Nephron (organoid): ENCODE measurements at regions not wholly inside any gene's neighbourhood (a gene's known extent, or its start where the extent isn't known, plus 50 kb on each side); places are given as distances from the start of the nearest gene placed in this dataset.

Source experiments
- H3K27ac Mint-ChIP-seq, 3 experiments: 2 replicates each; pipeline ENCODE4 v1.8.0; 2020; ENCODE audit warnings: mixed read lengths in 3 of 3, mild to moderate bottlenecking in 2 of 3, moderate library complexity in 1 of 3
- H3K27me3 Mint-ChIP-seq: 2 replicates; pipeline ENCODE4 v1.8.0; 2021; ENCODE audit warnings: low read depth, mild to moderate bottlenecking, moderate library complexity, mixed read lengths
- H3K36me3 Mint-ChIP-seq: 2 replicates; pipeline ENCODE4 v1.8.0; 2020; ENCODE audit warnings: low read depth, mixed read lengths
- H3K4me1 Mint-ChIP-seq: 2 replicates; pipeline ENCODE4 v1.8.0; 2020; ENCODE audit warnings: mixed read lengths
- H3K4me3 Mint-ChIP-seq, 3 experiments: 2 replicates each; pipeline ENCODE4 v1.8.0; 2020; ENCODE audit warnings: mild to moderate bottlenecking in 3 of 3, mixed read lengths in 3 of 3, moderate library complexity in 2 of 3
- H3K9me3 Mint-ChIP-seq: 2 replicates; pipeline ENCODE4 v1.8.0; 2020; ENCODE audit warnings: mixed read lengths
- CTCF ChIP-seq, 3 experiments: fragments of 200-600 bp; sonication (generic); IDR thresholded peaks; one replicate each; pipeline ENCODE4 v1.5.0; 2021; ENCODE audit warnings: antibody characterized with exemption in 3 of 3; ENCODE audit not compliant: unreplicated experiment in 3 of 3

GRCh38 chr6:22117631-22118030 is 179.2 kb downstream of the PRL start:
- peaks cover 11% of the 10 kb centered on the region for H3K4me1 Mint-ChIP-seq
- H3K36me3 Mint-ChIP-seq, result peaks cover 46% of the 10 kb centered on the region
- H3K9me3 Mint-ChIP-seq, result no peaks in the 10 kb centered on the region
- no peak overlapping the region for H3K4me3 Mint-ChIP-seq
- TF ChIP-seq CTCF (IDR thresholded peaks at IDR 0.05; ENCODE audit: unreplicated experiment in 3 of 3), result no peak
- H3K27me3 Mint-ChIP-seq, result no peaks in the 10 kb centered on the region
- H3K27ac Mint-ChIP-seq, result no peak overlapping the region

GRCh38 chr6:22119500-22119899 is 177.3 kb downstream of the PRL start:
- peak overlapping the region in 1 of 3 experiments; percentile 42 for H3K27ac Mint-ChIP-seq
- peaks cover 11% of the 10 kb centered on the region for H3K4me1 Mint-ChIP-seq
- no peak for TF ChIP-seq CTCF (IDR thresholded peaks at IDR 0.05; ENCODE audit: unreplicated experiment in 3 of 3)
- H3K27me3 Mint-ChIP-seq, result no peaks in the 10 kb centered on the region
- H3K4me3 Mint-ChIP-seq, result no peak overlapping the region
- H3K36me3 Mint-ChIP-seq, result peaks cover 37% of the 10 kb centered on the region
- no peaks in the 10 kb centered on the region for H3K9me3 Mint-ChIP-seq

GRCh38 chr6:22124756-22125155 is 172.1 kb downstream of the PRL start:
- Mint-ChIP-seq H3K27ac (peak overlapping the region in 2 of 3 experiments; percentile 15 to 70), H3K36me3 (peaks cover 58% of the 10 kb centered on the region), H3K4me3 (no peak overlapping the region), H3K27me3 (no peaks in the 10 kb centered on the region), H3K9me3 (peaks cover 30% of the 10 kb centered on the region), H3K4me1 (peaks cover 11% of the 10 kb centered on the region)
- no peak for TF ChIP-seq CTCF (IDR thresholded peaks at IDR 0.05; ENCODE audit: unreplicated experiment in 3 of 3)

- Mint-ChIP-seq H3K27ac (no peak overlapping the region), H3K27me3 (no peaks in the 10 kb centered on the region), H3K9me3 (peaks cover 38% of the 10 kb centered on the region), H3K4me3 (no peak overlapping the region), H3K4me1 (peaks cover 10% of the 10 kb centered on the region), H3K36me3 (peaks cover 73% of the 10 kb centered on the region)
- TF ChIP-seq CTCF (IDR thresholded peaks at IDR 0.05; ENCODE audit: unreplicated experiment in 3 of 3), result no peak
Measured at GRCh38 chr6:22126910-22127309, 169.9 kb downstream of the PRL start.

- Mint-ChIP-seq H3K27ac (no peak overlapping the region), H3K4me3 (no peak overlapping the region), H3K36me3 (peaks cover 90% of the 10 kb centered on the region), H3K27me3 (no peaks in the 10 kb centered on the region), H3K9me3 (peaks cover 42% of the 10 kb centered on the region), H3K4me1 (peaks cover 23% of the 10 kb centered on the region)
- no peak for TF ChIP-seq CTCF (IDR thresholded peaks at IDR 0.05; ENCODE audit: unreplicated experiment in 3 of 3)
Measured at GRCh38 chr6:22129751-22130150, 167.1 kb downstream of the PRL start.

GRCh38 chr6:22132656-22133055 is 164.2 kb downstream of the PRL start:
- peaks cover 78% of the 10 kb centered on the region for H3K36me3 Mint-ChIP-seq
- peaks cover 23% of the 10 kb centered on the region for H3K9me3 Mint-ChIP-seq
- H3K27me3 Mint-ChIP-seq, result no peaks in the 10 kb centered on the region
- H3K4me3 Mint-ChIP-seq, result no peak overlapping the region
- no peak for TF ChIP-seq CTCF (IDR thresholded peaks at IDR 0.05; ENCODE audit: unreplicated experiment in 3 of 3)
- H3K4me1 Mint-ChIP-seq, result peaks cover 35% of the 10 kb centered on the region
- H3K27ac Mint-ChIP-seq, result peak overlapping the region; percentile 21 to 59 (median 36)
